ENCODE measurements at regions not wholly inside any gene's neighbourhood (a gene's known extent, or its start where the extent isn't known, plus 50 kb on each side); places are given as distances from the start of the nearest gene placed in this dataset.

GRCh38 chr5:125581311-125581710 is 834.9 kb upstream of the ZNF608 start:
- Histone ChIP-seq H2AFZ (ENCODE audit: insufficient read depth, low read length, poor library complexity) (no peak overlapping the region), H3K4me3 (ENCODE audit: low read depth, low read length) (no peak overlapping the region), H2BK5ac (ENCODE audit: low read depth, low read length, poor library complexity) (no peak overlapping the region), H3K4me1 (ENCODE audit: control insufficient read depth in 1 of 2, insufficient read depth in 2 of 2, low read length in 2 of 2) (no peaks in the 10 kb centered on the region), H3K27me3 (ENCODE audit: insufficient read depth, low read length) (no peaks in the 10 kb centered on the region), H3K79me1 (ENCODE audit: low read length) (no peaks in the 10 kb centered on the region), H3K9ac (ENCODE audit: low read length) (no peak overlapping the region), H3K79me2 (ENCODE audit: control insufficient read depth, insufficient read depth, low read length, poor library complexity) (no peaks in the 10 kb centered on the region), H3K14ac (ENCODE audit: low read length) (no peak overlapping the region), H2BK120ac (ENCODE audit: insufficient read depth, low read length, poor library complexity) (no peak overlapping the region), H2AK5ac (ENCODE audit: low read length) (no peak overlapping the region), H3K4ac (ENCODE audit: low read depth, low read length) (no peak overlapping the region), H3K23ac (ENCODE audit: low read length) (no peak overlapping the region), H3K18ac (ENCODE audit: low read length) (no peak overlapping the region), H3K27ac (ENCODE audit: low read depth, low read length) (no peak overlapping the region), H4K91ac (ENCODE audit: low read depth, low read length) (no peak overlapping the region), H3K36me3 (ENCODE audit: control insufficient read depth in 1 of 2, insufficient read depth in 2 of 2, low read length in 2 of 2) (no peaks in the 10 kb centered on the region), H3K4me2 (ENCODE audit: low read length) (no peak overlapping the region), H4K12ac (ENCODE audit: low read depth, low read length) (no peak overlapping the region), H4K8ac (ENCODE audit: low read depth, low read length) (no peak overlapping the region), H3K9me3 (ENCODE audit: insufficient read depth, low read depth, low read length) (no peaks in the 10 kb centered on the region), H2BK12ac (ENCODE audit: low read length) (no peak overlapping the region)
- DNase-seq, result no peak

DNA sequence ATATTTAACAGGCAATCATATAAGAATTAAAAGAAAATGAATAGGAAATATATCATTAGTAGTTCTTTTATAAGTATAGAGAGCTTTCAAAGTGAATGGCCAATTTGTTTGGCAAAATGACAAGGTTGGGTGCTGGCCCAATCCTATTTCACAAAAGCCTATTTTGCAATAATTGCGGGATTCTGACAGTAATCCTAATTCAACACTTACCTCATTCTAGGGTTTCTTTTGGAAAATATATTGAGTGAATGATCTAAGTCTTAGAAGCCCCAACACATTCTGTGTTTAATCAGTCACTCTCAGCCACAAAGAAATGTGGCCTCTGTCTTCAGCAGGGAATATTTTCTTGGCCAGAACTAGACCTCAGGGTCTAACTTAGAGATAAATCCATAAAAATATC is 835.9 kb upstream of the ZNF608 start:
- Histone ChIP-seq H3K9me3 (ENCODE audit: insufficient read depth, low read depth, low read length) (no peaks in the 10 kb centered on the region), H2AK5ac (ENCODE audit: low read length) (no peak overlapping the region), H3K23ac (ENCODE audit: low read length) (no peak overlapping the region), H2BK12ac (ENCODE audit: low read length) (no peak overlapping the region), H3K27ac (ENCODE audit: low read depth, low read length) (no peak overlapping the region), H3K79me2 (ENCODE audit: control insufficient read depth, insufficient read depth, low read length, poor library complexity) (no peaks in the 10 kb centered on the region), H3K14ac (ENCODE audit: low read length) (no peak overlapping the region), H4K91ac (ENCODE audit: low read depth, low read length) (no peak overlapping the region), H4K12ac (ENCODE audit: low read depth, low read length) (no peak overlapping the region), H3K79me1 (ENCODE audit: low read length) (no peaks in the 10 kb centered on the region), H2BK5ac (ENCODE audit: low read depth, low read length, poor library complexity) (no peak overlapping the region), H3K9ac (ENCODE audit: low read length) (no peak overlapping the region), H3K18ac (ENCODE audit: low read length) (no peak overlapping the region), H3K4ac (ENCODE audit: low read depth, low read length) (no peak overlapping the region), H3K27me3 (ENCODE audit: insufficient read depth, low read length) (no peaks in the 10 kb centered on the region), H3K4me2 (ENCODE audit: low read length) (no peak overlapping the region), H3K4me1 (ENCODE audit: control insufficient read depth in 1 of 2, insufficient read depth in 2 of 2, low read length in 2 of 2) (no peaks in the 10 kb centered on the region), H2AFZ (ENCODE audit: insufficient read depth, low read length, poor library complexity) (no peak overlapping the region), H3K4me3 (ENCODE audit: low read depth, low read length) (no peak overlapping the region), H2BK120ac (ENCODE audit: insufficient read depth, low read length, poor library complexity) (no peak overlapping the region), H4K8ac (ENCODE audit: low read depth, low read length) (no peak overlapping the region), H3K36me3 (ENCODE audit: control insufficient read depth in 1 of 2, insufficient read depth in 2 of 2, low read length in 2 of 2) (no peaks in the 10 kb centered on the region)
- no peak for DNase-seq
- WGBS (ENCODE audit: extremely low coverage, insufficient coverage, insufficient read length), result no CpG with 5 or more reads among the region's 1 CpG

- no peak for DNase-seq
- no peaks in the 10 kb centered on the region for H3K27me3 ChIP-seq (ENCODE audit: insufficient read depth, low read length)
- no peaks in the 10 kb centered on the region for H3K79me1 ChIP-seq (ENCODE audit: low read length)
- no peak overlapping the region for H4K8ac ChIP-seq (ENCODE audit: low read depth, low read length)
- no peak overlapping the region for H2AK5ac ChIP-seq (ENCODE audit: low read length)
- no peaks in the 10 kb centered on the region for H3K9me3 ChIP-seq (ENCODE audit: insufficient read depth, low read depth, low read length)
- H3K79me2 ChIP-seq (ENCODE audit: control insufficient read depth, insufficient read depth, low read length, poor library complexity), result no peaks in the 10 kb centered on the region
- no peak overlapping the region for H2AFZ ChIP-seq (ENCODE audit: insufficient read depth, low read length, poor library complexity)
- no peak overlapping the region for H3K9ac ChIP-seq (ENCODE audit: low read length)
- no peak overlapping the region for H3K23ac ChIP-seq (ENCODE audit: low read length)
- no peak overlapping the region for H4K91ac ChIP-seq (ENCODE audit: low read depth, low read length)
- no peak overlapping the region for H2BK5ac ChIP-seq (ENCODE audit: low read depth, low read length, poor library complexity)
- H3K18ac ChIP-seq (ENCODE audit: low read length), result no peak overlapping the region
- no peak overlapping the region for H3K27ac ChIP-seq (ENCODE audit: low read depth, low read length)
- H3K4me3 ChIP-seq (ENCODE audit: low read depth, low read length), result no peak overlapping the region
- no peak overlapping the region for H4K12ac ChIP-seq (ENCODE audit: low read depth, low read length)
- no peak overlapping the region for H3K4ac ChIP-seq (ENCODE audit: low read depth, low read length)
- no peak overlapping the region for H3K14ac ChIP-seq (ENCODE audit: low read length)
- H3K36me3 ChIP-seq (ENCODE audit: control insufficient read depth in 1 of 2, insufficient read depth in 2 of 2, low read length in 2 of 2), result no peaks in the 10 kb centered on the region
- no peaks in the 10 kb centered on the region for H3K4me1 ChIP-seq (ENCODE audit: control insufficient read depth in 1 of 2, insufficient read depth in 2 of 2, low read length in 2 of 2)
- no peak overlapping the region for H2BK12ac ChIP-seq (ENCODE audit: low read length)
- WGBS (ENCODE audit: extremely low coverage, insufficient coverage, insufficient read length), result no CpG with 5 or more reads among the region's 11 CpGs
- no peak overlapping the region for H2BK120ac ChIP-seq (ENCODE audit: insufficient read depth, low read length, poor library complexity)
- no peak overlapping the region for H3K4me2 ChIP-seq (ENCODE audit: low read length)
Measured at GRCh38 chr5:125583321-125584139, 837.1 kb upstream of the ZNF608 start.

GRCh38 chr5:125584140-125584520 is 837.7 kb upstream of the ZNF608 start:
- Histone ChIP-seq H3K18ac (ENCODE audit: low read length) (no peak overlapping the region), H3K4me3 (ENCODE audit: low read depth, low read length) (no peak overlapping the region), H4K12ac (ENCODE audit: low read depth, low read length) (no peak overlapping the region), H3K9ac (ENCODE audit: low read length) (no peak overlapping the region), H3K4me1 (ENCODE audit: control insufficient read depth in 1 of 2, insufficient read depth in 2 of 2, low read length in 2 of 2) (no peaks in the 10 kb centered on the region), H3K4ac (ENCODE audit: low read depth, low read length) (no peak overlapping the region), H3K27me3 (ENCODE audit: insufficient read depth, low read length) (no peaks in the 10 kb centered on the region), H3K23ac (ENCODE audit: low read length) (no peak overlapping the region), H2BK12ac (ENCODE audit: low read length) (no peak overlapping the region), H3K4me2 (ENCODE audit: low read length) (no peak overlapping the region), H4K91ac (ENCODE audit: low read depth, low read length) (no peak overlapping the region), H3K14ac (ENCODE audit: low read length) (no peak overlapping the region), H2AFZ (ENCODE audit: insufficient read depth, low read length, poor library complexity) (no peak overlapping the region), H2AK5ac (ENCODE audit: low read length) (no peak overlapping the region), H2BK120ac (ENCODE audit: insufficient read depth, low read length, poor library complexity) (no peak overlapping the region), H2BK5ac (ENCODE audit: low read depth, low read length, poor library complexity) (no peak overlapping the region), H3K36me3 (ENCODE audit: control insufficient read depth in 1 of 2, insufficient read depth in 2 of 2, low read length in 2 of 2) (no peaks in the 10 kb centered on the region), H3K79me2 (ENCODE audit: control insufficient read depth, insufficient read depth, low read length, poor library complexity) (no peaks in the 10 kb centered on the region), H3K27ac (ENCODE audit: low read depth, low read length) (no peak overlapping the region), H3K9me3 (ENCODE audit: insufficient read depth, low read depth, low read length) (no peaks in the 10 kb centered on the region), H4K8ac (ENCODE audit: low read depth, low read length) (no peak overlapping the region), H3K79me1 (ENCODE audit: low read length) (no peaks in the 10 kb centered on the region)
- no CpG with 5 or more reads among the region's 3 CpGs for WGBS (ENCODE audit: extremely low coverage, insufficient coverage, insufficient read length)
- no peak for DNase-seq
